H9 (cell line): ENCODE measurements at regions not wholly inside any gene's neighbourhood (a gene's known extent, or its start where the extent isn't known, plus 50 kb on each side); places are given as distances from the start of the nearest gene placed in this dataset.

ENCODE experiments used
- DNase-seq: peaks from one replicate; pipeline ENCODE4 v3.0.0-alpha.2; 2017
- H2AFZ ChIP-seq: one replicate; pipeline ENCODE4 v1.6.1; 2013; ENCODE audit warnings: mild to moderate bottlenecking, low read length, control low read depth, moderate library complexity
- H2AK5ac ChIP-seq: 2 replicates; pipeline ENCODE4 v1.6.1; 2013; ENCODE audit warnings: low read length, control low read depth, mixed read lengths; ENCODE audit not compliant: insufficient read length
- H2BK120ac ChIP-seq: one replicate; pipeline ENCODE4 v1.6.1; 2013; ENCODE audit warnings: low read depth, mild to moderate bottlenecking, low read length, control low read depth, inconsistent platforms; ENCODE audit not compliant: poor library complexity, severe bottlenecking
- H2BK12ac ChIP-seq: 2 replicates; pipeline ENCODE4 v1.6.1; 2013; ENCODE audit warnings: low read length, control low read depth, mixed read lengths, low read depth; ENCODE audit not compliant: insufficient read length
- H2BK15ac ChIP-seq: 2 replicates; pipeline ENCODE4 v1.6.1; 2013; ENCODE audit warnings: low read depth, low read length, control low read depth
- H2BK20ac ChIP-seq: one replicate; pipeline ENCODE4 v1.6.1; 2013; ENCODE audit warnings: low read depth, mild to moderate bottlenecking, low read length, control low read depth, inconsistent platforms; ENCODE audit not compliant: poor library complexity, severe bottlenecking
- H2BK5ac ChIP-seq: 2 replicates; pipeline ENCODE4 v1.6.1; 2013; ENCODE audit warnings: low read length, control low read depth, mixed read lengths; ENCODE audit not compliant: insufficient read length
- H3K14ac ChIP-seq: 2 replicates; pipeline ENCODE4 v1.6.1; 2013; ENCODE audit warnings: low read length, control low read depth; ENCODE audit not compliant: insufficient read depth
- H3K18ac ChIP-seq: 2 replicates; pipeline ENCODE4 v1.6.1; 2013; ENCODE audit warnings: low read depth, mild to moderate bottlenecking, mixed read lengths, low read length, control low read depth; ENCODE audit not compliant: insufficient read length
- H3K23ac ChIP-seq: 2 replicates; pipeline ENCODE4 v1.6.1; 2013; ENCODE audit warnings: low read length, control low read depth, mixed read lengths, low read depth; ENCODE audit not compliant: insufficient read length
- H3K23me2 ChIP-seq: 2 replicates; pipeline ENCODE4 v1.6.1; 2013; ENCODE audit warnings: low read depth, mild to moderate bottlenecking, mixed read lengths, low read length, control low read depth; ENCODE audit not compliant: insufficient read length, poor library complexity, severe bottlenecking
- H3K27ac ChIP-seq: 2 replicates; pipeline ENCODE4 v1.5.1; 2013; ENCODE audit warnings: low read length, control low read depth, mixed read lengths, low read depth; ENCODE audit not compliant: insufficient read length
- H3K27me3 ChIP-seq: 2 replicates; pipeline ENCODE4 v1.6.1; 2013; ENCODE audit warnings: low read length, control low read depth, inconsistent platforms; ENCODE audit not compliant: insufficient read depth
- H3K4ac ChIP-seq: 2 replicates; pipeline ENCODE4 v1.6.1; 2013; ENCODE audit warnings: low read depth, mild to moderate bottlenecking, control low read depth, inconsistent platforms, low read length, moderate library complexity
- H3K4me1 ChIP-seq: 2 replicates; pipeline ENCODE4 v1.6.1; 2013; ENCODE audit warnings: low read length, control low read depth, inconsistent platforms; ENCODE audit not compliant: insufficient read depth
- H3K4me2 ChIP-seq: 2 replicates; pipeline ENCODE4 v1.6.1; 2013; ENCODE audit warnings: low read length, control low read depth, mixed read lengths; ENCODE audit not compliant: insufficient read length, insufficient read depth
- H3K56ac ChIP-seq: 2 replicates; pipeline ENCODE4 v1.6.1; 2013; ENCODE audit warnings: low read depth, mild to moderate bottlenecking, mixed read lengths, low read length, control low read depth; ENCODE audit not compliant: insufficient read length
- H3K79me1 ChIP-seq: 2 replicates; pipeline ENCODE4 v1.6.1; 2013; ENCODE audit warnings: low read depth, mild to moderate bottlenecking, moderate library complexity, low read length, control low read depth, inconsistent platforms; ENCODE audit not compliant: insufficient read depth, poor library complexity, severe bottlenecking
- H3K79me2 ChIP-seq: 2 replicates; pipeline ENCODE4 v1.6.1; 2013; ENCODE audit warnings: low read length, control low read depth, inconsistent platforms; ENCODE audit not compliant: insufficient read depth
- H3K9ac ChIP-seq: 2 replicates; pipeline ENCODE4 v1.6.1; 2013; ENCODE audit warnings: low read length, control low read depth, mixed read lengths; ENCODE audit not compliant: insufficient read length; ENCODE audit errors: extremely low read depth
- H3K9me3 ChIP-seq: one replicate; pipeline ENCODE4 v1.6.1; 2013; ENCODE audit warnings: low read depth, low read length, inconsistent platforms; ENCODE audit not compliant: control insufficient read depth
- H3T11ph ChIP-seq: one replicate; pipeline ENCODE4 v1.6.1; 2013; ENCODE audit warnings: mild to moderate bottlenecking, low read length, control low read depth, inconsistent platforms
- H4K20me1 ChIP-seq: one replicate; pipeline ENCODE4 v1.6.1; 2013; ENCODE audit not compliant: control insufficient read depth, insufficient read length, insufficient read depth
- H4K5ac ChIP-seq: 2 replicates; pipeline ENCODE4 v1.6.1; 2013; ENCODE audit warnings: low read depth, mild to moderate bottlenecking, mixed read lengths, low read length, control low read depth; ENCODE audit not compliant: insufficient read length
- H4K8ac ChIP-seq: replicated peaks from 2 replicates; pipeline ENCODE4 v1.6.1; 2013; ENCODE audit warnings: low read length, control low read depth, mixed read lengths, low read depth; ENCODE audit not compliant: insufficient read length
- H4K91ac ChIP-seq: 2 replicates; pipeline ENCODE4 v1.6.1; 2013; ENCODE audit warnings: low read depth, mild to moderate bottlenecking, moderate library complexity, mixed read lengths, low read length, control low read depth; ENCODE audit not compliant: insufficient read length
- H3K27ac Mint-ChIP-seq, 3 experiments: 2 replicates in 2 of 3; 3 replicates in 1 of 3; pipeline ENCODE4 v1.8.0; 2020 to 2021; ENCODE audit warnings: mixed read lengths in 3 of 3, mild to moderate bottlenecking in 1 of 3, moderate library complexity in 1 of 3
- H3K27me3 Mint-ChIP-seq: 2 replicates; pipeline ENCODE4 v1.8.0; 2021; ENCODE audit warnings: low read depth, mild to moderate bottlenecking, moderate library complexity, mixed read lengths
- H3K36me3 Mint-ChIP-seq, 3 experiments: 2 replicates in 2 of 3; 3 replicates in 1 of 3; pipeline ENCODE4 v1.8.0; 2020 to 2021; ENCODE audit warnings: low read depth in 3 of 3, mixed read lengths in 3 of 3; ENCODE audit not compliant: insufficient read depth in 1 of 3
- H3K4me1 Mint-ChIP-seq, 2 experiments: 2 replicates each; pipeline ENCODE4 v1.8.0; 2020; ENCODE audit warnings: mixed read lengths in 2 of 2
- H3K4me3 Mint-ChIP-seq, 2 experiments: 2 replicates in 1 of 2; 3 replicates in 1 of 2; pipeline ENCODE4 v1.8.0; 2020 to 2021; ENCODE audit warnings: mild to moderate bottlenecking in 2 of 2, mixed read lengths in 2 of 2, moderate library complexity in 1 of 2
- H3K9me3 Mint-ChIP-seq, 2 experiments: 2 replicates in 1 of 2; 3 replicates in 1 of 2; pipeline ENCODE4 v1.8.0; 2020; ENCODE audit warnings: mild to moderate bottlenecking in 2 of 2, mixed read lengths in 2 of 2, moderate library complexity in 1 of 2
- CTCF ChIP-seq: fragments of 200-600 bp; sonication (generic); conservative IDR thresholded peaks from 3 replicates; pipeline ENCODE4 v1.8.0; 2021; ENCODE audit warnings: antibody characterized with exemption, mild to moderate bottlenecking
- WGBS: extraction: QIAGEN DNeasy Blood & Tissue Kit; methylation state at CpG from one replicate; pipeline ENCODE4 v1.1.7; 2013; ENCODE audit warnings: missing lambda C conversion rate, low lambda C conversion rate, mixed read lengths; ENCODE audit not compliant: insufficient read length; ENCODE audit errors: extremely low coverage; 5-methylcytosine and 5-hydroxymethylcytosine counted together

GRCh38 chr3:81435050-81435449 lies 326.4 kb downstream of the GBE1 start:
- H3K27ac Mint-ChIP-seq: no peak overlapping the region
- Histone ChIP-seq H3K79me2 (no peaks in the 10 kb centered on the region), H3K23ac (no peak overlapping the region), H2AK5ac (no peak overlapping the region), H3K27ac (no peak overlapping the region), H3K56ac (no peak overlapping the region), H3K14ac (no peak overlapping the region), H2BK12ac (no peak overlapping the region), H2BK5ac (no peak overlapping the region), H3K23me2 (no peaks in the 10 kb centered on the region), H3K4ac (no peak overlapping the region), H3K79me1 (no peaks in the 10 kb centered on the region), H3K27me3 (no peaks in the 10 kb centered on the region), H3K9me3 (no peaks in the 10 kb centered on the region), H2BK20ac (no peak overlapping the region), H3K4me1 (no peaks in the 10 kb centered on the region), H2BK120ac (no peak overlapping the region), H4K8ac (no peak overlapping the region), H3K9ac (no peak overlapping the region), H2AFZ (no peak overlapping the region), H2BK15ac (no peak overlapping the region), H3K18ac (no peak overlapping the region), H4K91ac (no peak overlapping the region), H3K4me2 (no peak overlapping the region), H3T11ph (no peak overlapping the region), H4K20me1 (no peaks in the 10 kb centered on the region), H4K5ac (no peak overlapping the region)
- peaks cover 0 to 3% (median 0%) of the 10 kb centered on the region in 3 experiments; a peak in 1 of 7 replicates for H3K36me3 Mint-ChIP-seq
- no peaks in the 10 kb centered on the region for H3K9me3 Mint-ChIP-seq
- TF ChIP-seq CTCF: no peak
- DNase-seq: no peak
- H3K4me3 Mint-ChIP-seq: no peak overlapping the region
- H3K27me3 Mint-ChIP-seq: no peaks in the 10 kb centered on the region
- H3K4me1 Mint-ChIP-seq: no peaks in the 10 kb centered on the region
- WGBS: no CpG with 5 or more reads among the region's 1 CpG
